Left lung (tissue), 4 donors: ENCODE measurements at regions not wholly inside any gene's neighbourhood (a gene's known extent, or its start where the extent isn't known, plus 50 kb on each side); places are given as distances from the start of the nearest gene placed in this dataset.

Source experiments
- ATAC-seq: fragments of 200-7000 bp; cut with Tn5 transposase; one replicate; pipeline ENCODE4 v1.9.1; 2020; ENCODE audit warnings: moderate library complexity
- DNase-seq, 4 donors: peaks; one replicate each; pipeline ENCODE4 v3.0.0-alpha.2; 2013 to 2020
- H3K27ac ChIP-seq, 2 donors: fragments of 200-600 bp; sonication (generic) in 1 of 2; one replicate each; pipeline versions ENCODE4 v1.5.0 to v1.8.0; 2020 to 2021
- H3K27me3 ChIP-seq, 2 donors: fragments of 200-600 bp; sonication (generic) in 1 of 2; one replicate each; pipeline versions ENCODE4 v1.5.0 to v1.8.0; 2020 to 2021
- H3K36me3 ChIP-seq, 2 donors: fragments of 200-600 bp; sonication (generic) in 1 of 2; one replicate each; pipeline versions ENCODE4 v1.5.0 to v1.8.0; 2020 to 2021
- H3K4me1 ChIP-seq, 2 donors: fragments of 200-600 bp; one replicate each; pipeline ENCODE4 v1.8.0; 2021
- H3K4me3 ChIP-seq, 2 donors: fragments of 200-600 bp; sonication (generic) in 1 of 2; one replicate each; pipeline versions ENCODE4 v1.5.0 to v1.8.0; 2020 to 2021; ENCODE audit warnings: mild to moderate bottlenecking in 1 of 2
- H3K9me3 ChIP-seq, 2 donors: fragments of 200-600 bp; sonication (generic) in 1 of 2; one replicate each; pipeline versions ENCODE4 v1.5.0 to v1.8.0; 2020 to 2021
- CTCF ChIP-seq, 2 donors: fragments of 200-600 bp; sonication (generic) in 1 of 2; IDR thresholded peaks; one replicate each; pipeline versions ENCODE4 v1.5.0 to v1.8.0; 2021; ENCODE audit warnings: antibody characterized with exemption in 2 of 2
- intact Hi-C, 2 donors: fragments of 100-400 bp; cut with DNase I; formaldehyde crosslinking; loops; one replicate each; pipeline versions ENCODE4 v1.11.2 to v1.14.2; 2022
- donor health status: DM: no; HTN: yes; CAD: no.
- donor health status: DM: no; HTN: no; CAD: no.

- Histone ChIP-seq H3K4me1 (peaks cover 0 to 3% of the 10 kb centered on the region in 2 donors), H3K27me3 (no peaks in the 10 kb centered on the region), H3K4me3 (no peak overlapping the region), H3K27ac (no peak overlapping the region), H3K9me3 (no peaks in the 10 kb centered on the region), H3K36me3 (no peaks in the 10 kb centered on the region)
- ATAC-seq (no peak), DNase-seq (no peak)
- no peak for TF ChIP-seq CTCF (IDR thresholded peaks at IDR 0.05)
- intact Hi-C loops = no loop called here
These were observed 54.1 kb upstream of the SPRY1 start for GRCh38 chr4:123342498-123342897.

- H3K27me3 ChIP-seq = no peaks in the 10 kb centered on the region
- H3K27ac ChIP-seq = no peak overlapping the region
- H3K9me3 ChIP-seq = no peaks in the 10 kb centered on the region
- intact Hi-C loops = no loop called here
- peaks cover 0 to 3% of the 10 kb centered on the region in 2 donors for H3K4me1 ChIP-seq
- TF ChIP-seq CTCF (IDR thresholded peaks at IDR 0.05) = no peak
- no peaks in the 10 kb centered on the region for H3K36me3 ChIP-seq
- ATAC-seq = no peak
- H3K4me3 ChIP-seq = no peak overlapping the region
- DNase-seq = no peak
These were observed 53.1 kb upstream of the SPRY1 start for GRCh38 chr4:123343400-123344041.

- H3K27ac ChIP-seq = no peak overlapping the region
- intact Hi-C loops = no loop called here
- no peak for ATAC-seq
These were observed 51.3 kb upstream of the SPRY1 start for GRCh38 chr4:123345137-123345934.

GRCh38 chr4:123345935-123346300, 50.7 kb upstream of the SPRY1 start:
- H3K4me3 ChIP-seq = no peak overlapping the region

More at GRCh38 chr4:123345137-123345934, 51.3 kb upstream of the SPRY1 start:
- no peaks in the 10 kb centered on the region for H3K27me3 ChIP-seq
- H3K4me1 ChIP-seq = peaks cover 0 to 3% of the 10 kb centered on the region in 2 donors
- H3K4me3 ChIP-seq = no peak overlapping the region
- H3K9me3 ChIP-seq = no peaks in the 10 kb centered on the region
- DNase-seq = no peak
- TF ChIP-seq CTCF (IDR thresholded peaks at IDR 0.05) = no peak
- no peaks in the 10 kb centered on the region for H3K36me3 ChIP-seq

More at GRCh38 chr4:123345935-123346300, 50.7 kb upstream of the SPRY1 start:
- Histone ChIP-seq H3K9me3 (no peaks in the 10 kb centered on the region), H3K27ac (no peak overlapping the region), H3K27me3 (no peaks in the 10 kb centered on the region), H3K36me3 (no peaks in the 10 kb centered on the region), H3K4me1 (no peaks in the 10 kb centered on the region)
- no peak for DNase-seq
- no peak for TF ChIP-seq CTCF (IDR thresholded peaks at IDR 0.05)
- ATAC-seq = no peak
- intact Hi-C loops = no loop called here
